ENCODE measurements at regions not wholly inside any gene's neighbourhood (a gene's known extent, or its start where the extent isn't known, plus 50 kb on each side); places are given as distances from the start of the nearest gene placed in this dataset.

DNA sequence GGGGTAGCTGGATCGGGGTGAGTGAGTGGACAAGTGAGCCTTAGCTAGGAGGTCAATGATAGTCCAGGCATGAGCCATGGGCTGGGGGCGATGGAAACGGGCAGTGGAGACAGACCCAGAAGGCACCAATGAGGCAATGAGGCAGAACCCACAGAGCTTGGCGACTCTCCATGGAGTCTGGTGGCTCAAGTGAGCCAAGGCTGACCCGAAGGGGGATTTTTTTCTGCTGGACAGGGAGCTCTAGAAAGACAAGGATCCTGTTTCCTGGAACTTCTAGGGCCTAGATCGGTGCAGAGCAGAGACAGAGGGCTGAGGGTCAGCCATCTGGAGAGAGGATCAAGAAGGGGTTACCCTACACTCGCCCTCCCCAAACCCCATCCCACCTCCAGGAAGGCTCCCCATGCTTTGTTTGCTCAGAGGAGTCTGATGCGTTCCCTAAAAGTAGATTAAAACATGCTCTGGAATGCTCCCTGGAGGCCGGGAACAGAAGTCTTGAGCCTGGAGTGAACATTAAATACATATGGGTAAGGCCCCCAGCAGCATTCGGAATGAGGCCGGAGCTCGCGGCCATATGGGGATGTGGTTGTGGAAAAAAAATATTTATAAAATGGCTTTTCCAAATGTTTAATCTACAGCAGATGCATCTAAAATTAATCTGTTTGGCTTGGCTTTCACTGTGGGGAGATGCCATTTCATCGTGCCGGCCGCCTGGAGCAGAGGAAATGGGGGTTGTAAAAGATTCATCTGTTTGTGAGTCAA, 237.8 kb upstream of the PMEPA1 start:
- H3K4me3 Mint-ChIP-seq = no peak overlapping the region
- H3K36me3 Mint-ChIP-seq (ENCODE audit: low read depth) = no peaks in the 10 kb centered on the region
- peaks cover 1% of the 10 kb centered on the region for H3K9me3 Mint-ChIP-seq
- intact Hi-C loops (cut with micrococcal nuclease) = no loop called here
- peaks cover 2% of the 10 kb centered on the region for H3K27me3 Mint-ChIP-seq (ENCODE audit: low read depth)
- CTCF ChIA-PET = no interaction called here
- no peak for DNase-seq
- H3K27ac Mint-ChIP-seq = no peak overlapping the region
- H3K4me1 Mint-ChIP-seq (ENCODE audit: low read depth) = no peaks in the 10 kb centered on the region

DNA sequence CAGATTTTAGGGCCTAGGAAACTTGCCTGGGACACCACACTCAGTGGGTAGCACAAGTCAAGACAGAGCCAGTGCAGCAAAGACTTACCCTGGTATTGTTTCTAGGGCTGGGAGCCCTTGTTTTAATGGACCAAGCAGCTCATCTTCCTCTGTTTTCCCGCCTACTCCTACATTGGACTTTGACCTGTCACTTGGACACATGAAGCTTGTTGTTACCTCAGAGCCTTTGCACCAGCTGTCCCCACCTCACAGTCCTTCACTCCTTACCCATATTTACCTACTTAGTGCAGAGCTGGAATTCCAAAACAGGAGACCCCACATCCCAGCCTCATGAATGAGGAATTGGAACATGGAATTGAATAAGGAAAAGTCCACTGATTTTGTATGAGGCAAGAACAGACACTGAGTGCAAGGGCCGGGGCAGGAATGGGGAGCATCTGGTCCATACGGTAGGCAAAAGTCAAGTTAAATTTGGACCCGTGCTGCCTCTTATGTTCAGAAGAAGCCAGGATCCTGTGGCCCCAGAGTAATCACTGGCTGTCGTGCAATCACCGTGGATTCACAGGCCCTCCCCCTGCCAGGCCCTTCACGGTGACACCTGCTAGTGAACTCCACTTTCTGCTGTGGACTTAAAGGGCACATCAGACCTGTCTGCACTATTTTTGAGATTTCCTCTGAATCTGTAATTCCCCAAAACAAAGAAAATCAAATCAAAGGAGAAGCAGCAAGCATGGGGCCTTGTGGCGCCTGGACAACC, 236.9 kb upstream of the PMEPA1 start:
- no peaks in the 10 kb centered on the region for H3K4me1 Mint-ChIP-seq (ENCODE audit: low read depth)
- CTCF ChIA-PET = no interaction called here
- peaks cover 2% of the 10 kb centered on the region for H3K27me3 Mint-ChIP-seq (ENCODE audit: low read depth)
- H3K27ac Mint-ChIP-seq = no peak overlapping the region
- peaks cover 1% of the 10 kb centered on the region for H3K9me3 Mint-ChIP-seq
- DNase-seq = no peak
- H3K4me3 Mint-ChIP-seq = no peak overlapping the region
- intact Hi-C loops (cut with micrococcal nuclease) = no loop called here
- H3K36me3 Mint-ChIP-seq (ENCODE audit: low read depth) = no peaks in the 10 kb centered on the region

- CTCF ChIA-PET = no interaction called here
- Mint-ChIP-seq H3K27ac (no peak overlapping the region), H3K9me3 (no peaks in the 10 kb centered on the region), H3K27me3 (ENCODE audit: low read depth) (no peaks in the 10 kb centered on the region), H3K4me1 (ENCODE audit: low read depth) (no peaks in the 10 kb centered on the region), H3K36me3 (ENCODE audit: low read depth) (no peaks in the 10 kb centered on the region), H3K4me3 (no peak overlapping the region)
- DNase-seq = no peak
- intact Hi-C loops (cut with micrococcal nuclease) = no loop called here
Observed at GRCh38 chr20:57944988-57945387, 235.2 kb upstream of the PMEPA1 start.

DNA sequence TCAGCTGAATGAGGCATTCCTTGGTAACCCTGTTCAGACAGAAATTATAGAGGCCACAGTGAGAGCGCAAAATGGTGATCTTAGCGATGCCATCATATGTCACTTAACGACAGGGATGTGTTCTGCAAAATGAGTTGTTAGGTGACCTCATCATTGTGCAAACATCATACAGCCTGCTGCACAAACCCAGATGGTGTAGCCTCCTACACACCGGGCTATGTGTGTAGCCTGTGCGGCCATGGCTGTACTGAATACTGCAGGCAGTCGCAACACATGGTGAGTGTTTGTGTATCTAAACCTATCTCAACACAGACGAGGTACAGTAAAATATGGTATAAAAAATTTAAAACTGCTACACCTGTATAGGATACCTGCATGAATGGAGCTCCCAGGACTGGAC, 234.1 kb upstream of the PMEPA1 start:
- intact Hi-C loops (cut with micrococcal nuclease) = no loop called here
- Mint-ChIP-seq H3K9me3 (no peaks in the 10 kb centered on the region), H3K27me3 (ENCODE audit: low read depth) (no peaks in the 10 kb centered on the region), H3K4me3 (no peak overlapping the region), H3K36me3 (ENCODE audit: low read depth) (no peaks in the 10 kb centered on the region), H3K27ac (no peak overlapping the region), H3K4me1 (ENCODE audit: low read depth) (no peaks in the 10 kb centered on the region)
- CTCF ChIA-PET = no interaction called here
- DNase-seq = no peak

GRCh38 chr20:57943291-57943690, 233.5 kb upstream of the PMEPA1 start:
- intact Hi-C loops (cut with micrococcal nuclease) = no loop called here
- H3K4me1 Mint-ChIP-seq (ENCODE audit: low read depth) = no peaks in the 10 kb centered on the region
- H3K27me3 Mint-ChIP-seq (ENCODE audit: low read depth) = no peaks in the 10 kb centered on the region
- no peaks in the 10 kb centered on the region for H3K9me3 Mint-ChIP-seq
- no peak overlapping the region for H3K4me3 Mint-ChIP-seq
- H3K27ac Mint-ChIP-seq = no peak overlapping the region
- H3K36me3 Mint-ChIP-seq (ENCODE audit: low read depth) = no peaks in the 10 kb centered on the region
- CTCF ChIA-PET = no interaction called here
- DNase-seq = no peak

- H3K4me3 Mint-ChIP-seq = no peak overlapping the region
- H3K27ac Mint-ChIP-seq = no peak overlapping the region
- no peaks in the 10 kb centered on the region for H3K36me3 Mint-ChIP-seq (ENCODE audit: low read depth)
- no peaks in the 10 kb centered on the region for H3K27me3 Mint-ChIP-seq (ENCODE audit: low read depth)
- CTCF ChIA-PET = no interaction called here
- intact Hi-C loops (cut with micrococcal nuclease) = no loop called here
- DNase-seq = no peak
- H3K4me1 Mint-ChIP-seq (ENCODE audit: low read depth) = no peaks in the 10 kb centered on the region
- no peaks in the 10 kb centered on the region for H3K9me3 Mint-ChIP-seq
Observed at GRCh38 chr20:57941604-57942381, 232.0 kb upstream of the PMEPA1 start.

- H3K27me3 Mint-ChIP-seq (ENCODE audit: low read depth) = no peaks in the 10 kb centered on the region
- intact Hi-C loops (cut with micrococcal nuclease) = no loop called here
- no peak for DNase-seq
- H3K36me3 Mint-ChIP-seq (ENCODE audit: low read depth) = no peaks in the 10 kb centered on the region
- CTCF ChIA-PET = no interaction called here
- H3K4me1 Mint-ChIP-seq (ENCODE audit: low read depth) = no peaks in the 10 kb centered on the region
- no peak overlapping the region for H3K4me3 Mint-ChIP-seq
- no peak overlapping the region for H3K27ac Mint-ChIP-seq
- no peaks in the 10 kb centered on the region for H3K9me3 Mint-ChIP-seq
Observed at GRCh38 chr20:57940868-57941522, 231.2 kb upstream of the PMEPA1 start.

GRCh38 chr20:57940376-57940775, 230.6 kb upstream of the PMEPA1 start:
- DNase-seq = no peak
- no peaks in the 10 kb centered on the region for H3K9me3 Mint-ChIP-seq
- H3K4me3 Mint-ChIP-seq = no peak overlapping the region

GRCh38 chr20:57939499-57939898, 229.7 kb upstream of the PMEPA1 start:
- Mint-ChIP-seq H3K4me1 (ENCODE audit: low read depth) (no peaks in the 10 kb centered on the region), H3K27ac (no peak overlapping the region), H3K36me3 (ENCODE audit: low read depth) (no peaks in the 10 kb centered on the region), H3K9me3 (no peaks in the 10 kb centered on the region), H3K27me3 (ENCODE audit: low read depth) (no peaks in the 10 kb centered on the region), H3K4me3 (no peak overlapping the region)
- no peak for DNase-seq
- intact Hi-C loops (cut with micrococcal nuclease) = no loop called here
- CTCF ChIA-PET = interaction anchor here (0.8 to 1.7 kb wide), 2 partner anchors 149 to 240 kb away, joined by 3 read pairs; no protein-coding TSS in a partner anchor

More at GRCh38 chr20:57940376-57940775, 230.6 kb upstream of the PMEPA1 start:
- Mint-ChIP-seq H3K27ac (no peak overlapping the region), H3K4me1 (ENCODE audit: low read depth) (no peaks in the 10 kb centered on the region), H3K36me3 (ENCODE audit: low read depth) (no peaks in the 10 kb centered on the region), H3K27me3 (ENCODE audit: low read depth) (no peaks in the 10 kb centered on the region)
- intact Hi-C loops (cut with micrococcal nuclease) = no loop called here
- CTCF ChIA-PET = interaction anchor here (1.7 kb wide), 1 partner anchor 148 kb away, joined by 3 read pairs; no protein-coding TSS in a partner anchor

- DNase-seq = no peak
- CTCF ChIA-PET = interaction anchor here (0.8 to 1.7 kb wide), 2 partner anchors 28 to 150 kb away, joined by 3 to 4 read pairs; no protein-coding TSS in a partner anchor
- H3K4me3 Mint-ChIP-seq = no peak overlapping the region
- H3K27ac Mint-ChIP-seq = no peak overlapping the region
- intact Hi-C loops (cut with micrococcal nuclease) = no loop called here
- no peaks in the 10 kb centered on the region for H3K4me1 Mint-ChIP-seq (ENCODE audit: low read depth)
- H3K9me3 Mint-ChIP-seq = no peaks in the 10 kb centered on the region
- H3K36me3 Mint-ChIP-seq (ENCODE audit: low read depth) = no peaks in the 10 kb centered on the region
- H3K27me3 Mint-ChIP-seq (ENCODE audit: low read depth) = no peaks in the 10 kb centered on the region
Observed at GRCh38 chr20:57938158-57939108, 228.6 kb upstream of the PMEPA1 start.

- Mint-ChIP-seq H3K9me3 (no peaks in the 10 kb centered on the region), H3K4me3 (no peak overlapping the region), H3K36me3 (ENCODE audit: low read depth) (no peaks in the 10 kb centered on the region), H3K27ac (no peak overlapping the region), H3K4me1 (ENCODE audit: low read depth) (no peaks in the 10 kb centered on the region), H3K27me3 (ENCODE audit: low read depth) (no peaks in the 10 kb centered on the region)
- no peak for DNase-seq
- CTCF ChIA-PET = no interaction called here
- intact Hi-C loops (cut with micrococcal nuclease) = no loop called here
Observed at GRCh38 chr20:57936636-57937385, 227.0 kb upstream of the PMEPA1 start.
